BE2C (cell line): ENCODE measurements at regions not wholly inside any gene's neighbourhood (a gene's known extent, or its start where the extent isn't known, plus 50 kb on each side); places are given as distances from the start of the nearest gene placed in this dataset.
A peak's percentile ranks its signal among the peaks of the same experiment; 100 is the strongest.

Experiments
- DNase-seq: peaks from one replicate; pipeline ENCODE4 v3.0.0-alpha.2; 2020
- H3K27me3 ChIP-seq: fragments of 250-450 bp; sonication (Bioruptor Pico); 2 replicates; pipeline ENCODE4 v1.5.1; 2020; ENCODE audit warnings: mild to moderate bottlenecking
- H3K36me3 ChIP-seq: fragments of 250-450 bp; sonication (Bioruptor Pico); 2 replicates; pipeline ENCODE4 v1.5.1; 2020; ENCODE audit warnings: mild to moderate bottlenecking
- H3K4me1 ChIP-seq: fragments of 250-450 bp; sonication (Bioruptor Pico); 2 replicates; pipeline ENCODE4 v1.5.1; 2020
- H3K4me3 ChIP-seq: 2 replicates; pipeline ENCODE4 v1.5.1; 2011; ENCODE audit warnings: low read depth, low read length
- H3K9me3 ChIP-seq: fragments of 250-450 bp; sonication (Bioruptor Pico); 2 replicates; pipeline ENCODE4 v1.5.1; 2020
- TF ChIP-seq, protein P1 (sequence below): IDR thresholded peaks from 2 replicates; pipeline ENCODE4 v1.5.1; 2012; ENCODE audit warnings: mild to moderate bottlenecking, low read depth, low read length

DNA sequence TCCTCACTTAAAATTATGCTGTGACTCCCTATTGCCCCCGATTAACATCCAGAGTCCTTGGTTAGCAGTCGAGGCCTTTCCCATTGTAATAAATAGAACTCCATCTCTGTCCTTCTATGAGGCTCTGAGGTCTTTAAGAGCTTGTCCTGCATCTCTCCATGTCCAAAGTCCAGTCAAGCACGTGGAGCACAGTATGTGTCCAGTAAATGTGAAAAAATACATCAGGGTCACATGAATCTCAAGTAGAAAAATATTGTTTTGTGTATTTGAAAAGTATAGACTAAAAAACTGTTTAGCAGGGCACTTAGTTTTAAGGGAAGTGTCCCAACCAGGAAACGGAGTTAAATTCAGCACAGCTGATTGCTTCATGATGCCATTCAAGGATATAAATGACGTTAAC, 298.8 kb upstream of the TENM4 start:
- Histone ChIP-seq H3K36me3 (no peaks in the 10 kb centered on the region), H3K9me3 (no peaks in the 10 kb centered on the region), H3K4me1 (no peaks in the 10 kb centered on the region), H3K27me3 (no peaks in the 10 kb centered on the region), H3K4me3 (no peak overlapping the region)
- DNase-seq, result no peak
- TF ChIP-seq, protein P1, sequence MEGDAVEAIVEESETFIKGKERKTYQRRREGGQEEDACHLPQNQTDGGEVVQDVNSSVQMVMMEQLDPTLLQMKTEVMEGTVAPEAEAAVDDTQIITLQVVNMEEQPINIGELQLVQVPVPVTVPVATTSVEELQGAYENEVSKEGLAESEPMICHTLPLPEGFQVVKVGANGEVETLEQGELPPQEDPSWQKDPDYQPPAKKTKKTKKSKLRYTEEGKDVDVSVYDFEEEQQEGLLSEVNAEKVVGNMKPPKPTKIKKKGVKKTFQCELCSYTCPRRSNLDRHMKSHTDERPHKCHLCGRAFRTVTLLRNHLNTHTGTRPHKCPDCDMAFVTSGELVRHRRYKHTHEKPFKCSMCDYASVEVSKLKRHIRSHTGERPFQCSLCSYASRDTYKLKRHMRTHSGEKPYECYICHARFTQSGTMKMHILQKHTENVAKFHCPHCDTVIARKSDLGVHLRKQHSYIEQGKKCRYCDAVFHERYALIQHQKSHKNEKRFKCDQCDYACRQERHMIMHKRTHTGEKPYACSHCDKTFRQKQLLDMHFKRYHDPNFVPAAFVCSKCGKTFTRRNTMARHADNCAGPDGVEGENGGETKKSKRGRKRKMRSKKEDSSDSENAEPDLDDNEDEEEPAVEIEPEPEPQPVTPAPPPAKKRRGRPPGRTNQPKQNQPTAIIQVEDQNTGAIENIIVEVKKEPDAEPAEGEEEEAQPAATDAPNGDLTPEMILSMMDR, result no peak

DNA sequence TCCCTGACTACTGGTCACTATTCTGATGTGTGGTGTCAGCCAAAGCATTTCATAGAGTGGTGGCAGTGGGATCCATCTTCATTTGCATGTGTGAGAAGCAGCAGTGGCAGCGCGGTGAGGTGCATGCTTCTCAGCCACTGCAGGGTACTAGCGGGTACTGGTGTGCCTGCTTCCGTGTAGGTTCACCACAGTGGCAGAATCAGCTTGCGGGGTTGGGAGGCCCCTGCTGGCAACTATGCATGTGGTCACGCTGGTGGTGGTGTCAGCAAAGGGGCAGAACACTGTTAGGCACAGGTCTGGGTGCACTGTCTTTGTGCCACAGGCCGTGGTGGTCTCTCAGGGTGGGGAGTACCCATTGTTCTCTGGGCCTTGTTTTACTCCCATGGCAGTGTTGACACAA, 286.4 kb upstream of the TENM4 start:
- no peaks in the 10 kb centered on the region for H3K36me3 ChIP-seq
- H3K9me3 ChIP-seq, result no peaks in the 10 kb centered on the region; the same call in 1 of the 2 replicates
- H3K27me3 ChIP-seq, result no peaks in the 10 kb centered on the region
- TF ChIP-seq, protein P1, result no peak
- no peaks in the 10 kb centered on the region for H3K4me1 ChIP-seq
- no peak overlapping the region for H3K4me3 ChIP-seq
- DNase-seq, result no peak

DNA sequence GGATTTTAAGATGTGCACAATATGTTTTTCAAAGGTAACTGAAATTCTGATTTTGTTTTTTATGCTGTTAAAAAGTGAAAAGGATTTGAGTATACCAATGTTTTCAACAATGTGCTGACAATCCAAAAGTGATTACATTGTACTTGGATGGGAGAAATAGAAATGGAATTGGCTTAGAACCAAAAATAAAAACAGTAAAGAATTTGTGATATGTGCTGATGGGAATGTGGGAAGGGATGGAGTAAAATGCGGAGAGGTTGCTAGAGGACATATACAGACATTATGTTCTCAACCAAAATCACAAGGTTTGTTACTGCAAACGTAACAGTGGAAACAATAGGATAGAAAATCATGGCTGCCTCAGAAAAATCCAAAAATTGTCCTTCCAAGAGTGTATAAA, 279.3 kb upstream of the TENM4 start:
- no peaks in the 10 kb centered on the region for H3K36me3 ChIP-seq
- no peaks in the 10 kb centered on the region for H3K4me1 ChIP-seq
- TF ChIP-seq, protein P1, result no peak
- no peak overlapping the region for H3K4me3 ChIP-seq
- H3K9me3 ChIP-seq, result no peaks in the 10 kb centered on the region
- no peaks in the 10 kb centered on the region; the same call in 1 of the 2 replicates for H3K27me3 ChIP-seq
- DNase-seq, result no peak

DNA sequence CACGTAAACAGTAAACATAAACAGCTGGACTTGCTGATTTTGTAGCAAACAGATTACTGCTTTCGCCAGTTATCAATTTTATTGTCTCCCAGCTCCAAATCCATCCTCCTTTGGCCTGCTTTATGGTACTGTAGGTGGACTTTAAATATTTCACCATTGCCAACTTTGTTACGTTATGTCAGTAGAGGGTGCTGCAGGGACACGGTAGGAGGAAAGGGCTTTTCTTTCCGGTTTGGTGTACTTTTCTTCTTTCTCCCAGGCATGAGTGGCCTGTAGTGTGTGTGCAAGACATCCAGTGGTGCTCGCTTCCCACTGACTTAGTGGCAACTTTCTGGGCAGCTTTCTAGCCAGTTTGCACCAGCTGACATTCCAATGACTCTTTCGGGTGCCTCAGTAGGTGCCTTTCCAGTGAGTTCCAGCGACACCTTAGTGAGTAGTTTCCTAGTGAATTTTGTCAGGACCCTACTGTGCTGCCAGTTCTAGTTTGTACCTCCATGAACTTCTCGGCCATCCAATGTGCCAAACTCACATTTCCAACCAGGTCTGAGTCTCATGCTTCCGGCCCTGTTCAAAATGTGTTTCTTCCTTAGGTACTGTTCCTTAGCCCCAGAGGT, 267.6 kb upstream of the TENM4 start:
- Histone ChIP-seq H3K36me3 (no peaks in the 10 kb centered on the region), H3K27me3 (no peaks in the 10 kb centered on the region), H3K4me1 (no peaks in the 10 kb centered on the region), H3K9me3 (no peaks in the 10 kb centered on the region; the same call in 1 of the 2 replicates), H3K4me3 (no peak overlapping the region)
- TF ChIP-seq, protein P1, result peak; percentile 73
- DNase-seq, result peak; percentile 36

DNA sequence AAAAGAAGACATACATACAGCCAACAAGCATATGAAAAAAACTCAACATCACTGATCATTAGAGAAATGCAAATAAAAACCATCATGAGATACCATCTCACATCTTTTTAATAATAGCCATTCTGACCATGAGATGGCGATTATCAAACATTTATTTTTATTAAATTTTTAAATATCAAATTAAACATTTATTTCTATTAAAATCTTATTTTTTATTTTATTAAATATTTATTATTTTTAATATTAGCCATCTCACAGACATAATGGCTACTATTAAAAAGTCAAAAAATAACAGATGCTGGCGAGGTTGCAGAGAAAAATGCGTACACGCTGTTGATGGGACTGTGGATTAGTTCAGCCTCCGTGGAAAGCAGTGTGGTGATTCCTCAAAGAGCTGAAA, 264.8 kb upstream of the TENM4 start:
- no peaks in the 10 kb centered on the region for H3K36me3 ChIP-seq
- no peaks in the 10 kb centered on the region; the same call in 1 of the 2 replicates for H3K9me3 ChIP-seq
- H3K4me1 ChIP-seq, result no peaks in the 10 kb centered on the region
- no peaks in the 10 kb centered on the region for H3K27me3 ChIP-seq
- no peak for DNase-seq
- TF ChIP-seq, protein P1, result no peak
- H3K4me3 ChIP-seq, result no peak overlapping the region

DNA sequence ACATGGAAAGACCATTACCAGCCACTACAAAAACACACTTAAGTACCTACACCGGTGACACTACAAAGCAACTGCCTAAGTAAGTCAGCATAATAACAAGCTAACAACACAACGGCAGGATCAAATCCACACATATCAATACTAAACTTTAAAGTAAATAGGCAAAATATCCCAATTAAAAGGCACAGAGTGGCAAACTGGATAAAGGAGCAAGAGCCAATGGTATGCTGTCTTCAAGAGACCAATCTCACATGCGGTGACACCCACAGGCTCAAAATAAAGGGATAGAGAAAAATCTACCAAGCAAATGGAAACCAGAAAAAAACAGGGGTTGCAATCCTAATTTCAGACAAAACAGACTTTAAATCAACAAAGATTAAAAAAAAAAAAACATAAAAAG, 261.5 kb upstream of the TENM4 start:
- Histone ChIP-seq H3K9me3 (no peaks in the 10 kb centered on the region; the same call in 1 of the 2 replicates), H3K4me3 (no peak overlapping the region), H3K4me1 (no peaks in the 10 kb centered on the region), H3K36me3 (no peaks in the 10 kb centered on the region), H3K27me3 (no peaks in the 10 kb centered on the region)
- TF ChIP-seq, protein P1, result no peak
- no peak for DNase-seq
